Smooth muscle cell (in vitro differentiated cells): ENCODE measurements at regions not wholly inside any gene's neighbourhood (a gene's known extent, or its start where the extent isn't known, plus 50 kb on each side); places are given as distances from the start of the nearest gene placed in this dataset.

ENCODE experiments used
- DNase-seq: peaks from one replicate; lab custom pipeline; 2025; ENCODE audit not compliant: unreplicated experiment; lab: John Stamatoyannopoulos, UW
- H2AFZ ChIP-seq: fragments of 200-600 bp; sonication (generic); 2 replicates; pipeline ENCODE4 v1.6.0; 2016; ENCODE audit warnings: antibody characterized with exemption, low read depth, mild to moderate bottlenecking
- H3F3A ChIP-seq: fragments of 200-600 bp; sonication (generic); 2 replicates; pipeline ENCODE4 v1.6.0; 2017; ENCODE audit warnings: antibody characterized with exemption, low read depth
- H3K27ac ChIP-seq: fragments of 200-600 bp; sonication (generic); 2 replicates; pipeline ENCODE4 v1.5.1; 2016; ENCODE audit warnings: low read depth, mild to moderate bottlenecking
- H3K27me3 ChIP-seq: fragments of 200-600 bp; sonication (generic); 2 replicates; pipeline ENCODE4 v1.6.1; 2016; ENCODE audit warnings: low read depth, mild to moderate bottlenecking
- H3K36me3 ChIP-seq: fragments of 200-600 bp; sonication (generic); 2 replicates; pipeline ENCODE4 v1.5.1; 2016; ENCODE audit warnings: low read depth
- H3K4me1 ChIP-seq: fragments of 200-600 bp; sonication (generic); 2 replicates; pipeline ENCODE4 v1.5.1; 2016; ENCODE audit warnings: low read depth
- H3K4me2 ChIP-seq: fragments of 200-600 bp; sonication (generic); 2 replicates; pipeline ENCODE4 v1.6.0; 2016; ENCODE audit warnings: mild to moderate bottlenecking
- H3K4me3 ChIP-seq: fragments of 200-600 bp; sonication (generic); 2 replicates; pipeline ENCODE4 v1.5.1; 2016; ENCODE audit warnings: mild to moderate bottlenecking
- H3K79me2 ChIP-seq: fragments of 200-600 bp; sonication (generic); 2 replicates; pipeline ENCODE4 v1.6.0; 2016; ENCODE audit warnings: low read depth, mild to moderate bottlenecking
- H3K9ac ChIP-seq: fragments of 200-600 bp; sonication (generic); 2 replicates; pipeline ENCODE4 v1.6.0; 2016; ENCODE audit warnings: low read depth
- H3K9me3 ChIP-seq: fragments of 200-600 bp; sonication (generic); replicated peaks from 2 replicates; pipeline ENCODE4 v1.5.1; 2016; ENCODE audit warnings: low read depth
- H4K20me1 ChIP-seq: fragments of 200-600 bp; sonication (generic); 2 replicates; pipeline ENCODE4 v1.6.0; 2016; ENCODE audit warnings: low read depth
- CTCF ChIP-seq: fragments of 200-600 bp; sonication (generic); IDR thresholded peaks from 2 replicates; pipeline ENCODE4 v1.5.1; 2017; ENCODE audit warnings: borderline replicate concordance, mild to moderate bottlenecking, antibody characterized with exemption; ENCODE audit not compliant: insufficient read depth, poor library complexity, severe bottlenecking
- WGBS: methylation state at CpG from one replicate; pipeline ENCODE4 v1.1.7; 2016; ENCODE audit warnings: low lambda C conversion rate; 5-methylcytosine and 5-hydroxymethylcytosine counted together

GRCh38 chr4:123298801-123299200, 97.8 kb upstream of the SPRY1 start:
- H4K20me1 ChIP-seq = no peaks in the 10 kb centered on the region
- H2AFZ ChIP-seq = no peak overlapping the region
- H3K4me1 ChIP-seq = peaks cover 23% of the 10 kb centered on the region
- no peak overlapping the region for H3K4me3 ChIP-seq
- no peaks in the 10 kb centered on the region for H3K79me2 ChIP-seq
- no peaks in the 10 kb centered on the region for H3F3A ChIP-seq
- H3K36me3 ChIP-seq = no peaks in the 10 kb centered on the region
- H3K27me3 ChIP-seq = no peaks in the 10 kb centered on the region
- WGBS = 91% methylated on average over 2 of the region's 2 CpGs
- no peaks in the 10 kb centered on the region for H3K9me3 ChIP-seq
- H3K4me2 ChIP-seq = no peak overlapping the region
- no peak overlapping the region for H3K9ac ChIP-seq
- no peak for TF ChIP-seq CTCF
- H3K27ac ChIP-seq = no peak overlapping the region
- DNase-seq = no peak

- no peak for TF ChIP-seq CTCF
Measured at GRCh38 chr4:123299212-123299691, 97.3 kb upstream of the SPRY1 start.

GRCh38 chr4:123300222-123301039, 96.2 kb upstream of the SPRY1 start:
- WGBS = 96% methylated on average over 4 of the region's 4 CpGs
- TF ChIP-seq CTCF = no peak

More at GRCh38 chr4:123299212-123299691, 97.3 kb upstream of the SPRY1 start:
- H3K79me2 ChIP-seq = no peaks in the 10 kb centered on the region
- H3K36me3 ChIP-seq = no peaks in the 10 kb centered on the region
- H3K4me2 ChIP-seq = no peak overlapping the region
- DNase-seq = no peak
- peaks cover 24% of the 10 kb centered on the region for H3K4me1 ChIP-seq
- H3K27me3 ChIP-seq = no peaks in the 10 kb centered on the region
- no peak overlapping the region for H2AFZ ChIP-seq
- no peak overlapping the region for H3K4me3 ChIP-seq
- H3K9ac ChIP-seq = no peak overlapping the region
- no peaks in the 10 kb centered on the region for H3K9me3 ChIP-seq
- H3F3A ChIP-seq = no peaks in the 10 kb centered on the region
- H4K20me1 ChIP-seq = no peaks in the 10 kb centered on the region
- H3K27ac ChIP-seq = no peak overlapping the region

GRCh38 chr4:123301923-123302322, 94.7 kb upstream of the SPRY1 start:
- Histone ChIP-seq H3K9me3 (no peaks in the 10 kb centered on the region), H3K27me3 (no peaks in the 10 kb centered on the region), H3F3A (no peaks in the 10 kb centered on the region), H3K27ac (no peak overlapping the region), H3K4me1 (peaks cover 47% of the 10 kb centered on the region), H3K4me3 (no peak overlapping the region), H4K20me1 (no peaks in the 10 kb centered on the region), H3K4me2 (no peak overlapping the region), H3K79me2 (no peaks in the 10 kb centered on the region), H2AFZ (no peak overlapping the region), H3K36me3 (no peaks in the 10 kb centered on the region), H3K9ac (no peak overlapping the region)
- WGBS = 94% methylated on average over 2 of the region's 2 CpGs
- no peak for TF ChIP-seq CTCF
- DNase-seq = no peak

More at GRCh38 chr4:123300222-123301039, 96.2 kb upstream of the SPRY1 start:
- DNase-seq = no peak
- H4K20me1 ChIP-seq = no peaks in the 10 kb centered on the region
- H3K4me2 ChIP-seq = no peak overlapping the region
- no peak overlapping the region for H2AFZ ChIP-seq
- H3K4me1 ChIP-seq = peaks cover 35% of the 10 kb centered on the region
- no peaks in the 10 kb centered on the region for H3K27me3 ChIP-seq
- H3K9me3 ChIP-seq = no peaks in the 10 kb centered on the region
- H3K79me2 ChIP-seq = no peaks in the 10 kb centered on the region
- H3K27ac ChIP-seq = no peak overlapping the region
- H3K36me3 ChIP-seq = no peaks in the 10 kb centered on the region
- no peak overlapping the region for H3K4me3 ChIP-seq
- H3F3A ChIP-seq = no peaks in the 10 kb centered on the region
- no peak overlapping the region for H3K9ac ChIP-seq
